Astrocyte (in vitro differentiated cells and primary cell): ENCODE measurements at regions not wholly inside any gene's neighbourhood (a gene's known extent, or its start where the extent isn't known, plus 50 kb on each side); places are given as distances from the start of the nearest gene placed in this dataset.

Experiments used
- DNase-seq: peaks from one replicate; pipeline ENCODE4 v3.0.0-alpha.2; 2010; ENCODE audit warnings: low read depth
- FAIRE-seq: peaks from 2 replicates; lab custom pipeline; 2011; peaks lifted over from hg19 to GRCh38; lab: Jason Lieb, UNC
- H2AFZ ChIP-seq: 2 replicates; pipeline ENCODE4 v1.6.0; 2012; ENCODE audit warnings: low read depth, low read length, inconsistent platforms
- H3K27ac ChIP-seq: 2 replicates; pipeline ENCODE4 v1.5.1; 2011; ENCODE audit warnings: low read depth, low read length, inconsistent platforms
- H3K27me3 ChIP-seq: 2 replicates; pipeline ENCODE4 v1.6.0; 2011; ENCODE audit warnings: low read length, inconsistent platforms; ENCODE audit not compliant: insufficient read depth
- H3K36me3 ChIP-seq: 2 replicates; pipeline ENCODE4 v1.5.1; 2011; ENCODE audit warnings: low read length, inconsistent platforms; ENCODE audit not compliant: insufficient read depth
- H3K4me1 ChIP-seq: 2 replicates; pipeline ENCODE4 v1.5.1; 2011; ENCODE audit warnings: low read length, inconsistent platforms; ENCODE audit not compliant: insufficient read depth
- H3K4me2 ChIP-seq: 2 replicates; pipeline ENCODE4 v1.6.0; 2012; ENCODE audit warnings: low read length, inconsistent platforms
- H3K4me3 ChIP-seq: 2 replicates; pipeline ENCODE4 v1.5.1; 2011; ENCODE audit warnings: low read depth, mild to moderate bottlenecking, low read length, inconsistent platforms; ENCODE audit not compliant: insufficient read depth
- H3K79me2 ChIP-seq: 2 replicates; pipeline ENCODE4 v1.6.0; 2012; ENCODE audit warnings: mild to moderate bottlenecking, low read length, inconsistent platforms; ENCODE audit not compliant: insufficient read depth
- H3K9ac ChIP-seq: 2 replicates; pipeline ENCODE4 v1.6.0; 2012; ENCODE audit warnings: mild to moderate bottlenecking, low read length, inconsistent platforms
- H3K9me3 ChIP-seq: 2 replicates; pipeline ENCODE4 v1.5.1; 2012; ENCODE audit warnings: low read depth, mild to moderate bottlenecking, low read length, inconsistent platforms; ENCODE audit not compliant: insufficient read depth
- H4K20me1 ChIP-seq: 2 replicates; pipeline ENCODE4 v1.6.0; 2012; ENCODE audit warnings: low read length, inconsistent platforms; ENCODE audit not compliant: insufficient read depth
- H3K27ac Mint-ChIP-seq: one replicate; pipeline ENCODE4 v1.8.0; 2021; ENCODE audit warnings: mild to moderate bottlenecking, mixed read lengths; ENCODE audit not compliant: unreplicated experiment
- H3K27me3 Mint-ChIP-seq: one replicate; pipeline ENCODE4 v1.8.0; 2021; ENCODE audit warnings: low read depth, mixed read lengths; ENCODE audit not compliant: unreplicated experiment
- H3K36me3 Mint-ChIP-seq: one replicate; pipeline ENCODE4 v1.8.0; 2021; ENCODE audit warnings: low read depth, mixed read lengths; ENCODE audit not compliant: unreplicated experiment
- H3K4me1 Mint-ChIP-seq: one replicate; pipeline ENCODE4 v1.8.0; 2021; ENCODE audit warnings: low read depth, mixed read lengths; ENCODE audit not compliant: unreplicated experiment
- H3K4me3 Mint-ChIP-seq: one replicate; pipeline ENCODE4 v1.8.0; 2021; ENCODE audit warnings: mild to moderate bottlenecking, moderate library complexity, mixed read lengths; ENCODE audit not compliant: unreplicated experiment
- H3K9me3 Mint-ChIP-seq: one replicate; pipeline ENCODE4 v1.8.0; 2021; ENCODE audit warnings: mild to moderate bottlenecking, mixed read lengths; ENCODE audit not compliant: unreplicated experiment
- EZH2 ChIP-seq: IDR thresholded peaks from 2 replicates; pipeline ENCODE4 v1.6.1; 2012; ENCODE audit warnings: mild to moderate bottlenecking, low read length, inconsistent platforms; ENCODE audit not compliant: insufficient read depth
- TF ChIP-seq, protein P1 (sequence below): IDR thresholded peaks from 2 replicates; pipeline ENCODE4 v1.5.1; 2011; ENCODE audit warnings: low read depth, mild to moderate bottlenecking, inconsistent platforms, low read length, moderate library complexity; ENCODE audit not compliant: insufficient read depth

DNA sequence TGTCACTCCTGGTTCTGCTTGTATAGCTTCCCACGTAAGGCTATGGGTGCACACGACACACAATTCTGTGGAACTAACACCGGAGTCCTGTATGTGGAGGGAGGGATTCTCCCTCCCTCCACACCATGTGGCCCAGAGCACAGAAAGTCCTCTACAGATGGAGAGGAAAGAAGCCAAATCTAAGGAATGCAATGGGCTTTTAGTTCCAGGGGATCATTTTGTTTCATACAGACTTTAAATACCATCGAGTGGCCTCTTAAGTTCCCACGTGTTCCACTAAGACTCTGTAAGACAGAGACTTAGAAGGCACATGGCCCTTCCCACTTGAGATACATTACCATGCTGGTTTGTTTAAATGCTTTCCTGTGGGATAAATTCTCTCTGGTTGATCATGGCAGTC lies 156.0 kb downstream of the TGFB2 start:
- Histone ChIP-seq H3K36me3 (no peaks in the 10 kb centered on the region), H3K4me3 (no peak overlapping the region), H3K4me2 (no peak overlapping the region), H4K20me1 (no peaks in the 10 kb centered on the region), H3K27ac (no peak overlapping the region), H3K9ac (no peak overlapping the region), H3K27me3 (no peaks in the 10 kb centered on the region), H3K79me2 (no peaks in the 10 kb centered on the region), H2AFZ (no peak overlapping the region), H3K4me1 (peaks cover 34% of the 10 kb centered on the region), H3K9me3 (no peaks in the 10 kb centered on the region)
- H3K27ac Mint-ChIP-seq, result peak overlapping the region; percentile 100
- no peak for TF ChIP-seq EZH2
- TF ChIP-seq, protein P1, sequence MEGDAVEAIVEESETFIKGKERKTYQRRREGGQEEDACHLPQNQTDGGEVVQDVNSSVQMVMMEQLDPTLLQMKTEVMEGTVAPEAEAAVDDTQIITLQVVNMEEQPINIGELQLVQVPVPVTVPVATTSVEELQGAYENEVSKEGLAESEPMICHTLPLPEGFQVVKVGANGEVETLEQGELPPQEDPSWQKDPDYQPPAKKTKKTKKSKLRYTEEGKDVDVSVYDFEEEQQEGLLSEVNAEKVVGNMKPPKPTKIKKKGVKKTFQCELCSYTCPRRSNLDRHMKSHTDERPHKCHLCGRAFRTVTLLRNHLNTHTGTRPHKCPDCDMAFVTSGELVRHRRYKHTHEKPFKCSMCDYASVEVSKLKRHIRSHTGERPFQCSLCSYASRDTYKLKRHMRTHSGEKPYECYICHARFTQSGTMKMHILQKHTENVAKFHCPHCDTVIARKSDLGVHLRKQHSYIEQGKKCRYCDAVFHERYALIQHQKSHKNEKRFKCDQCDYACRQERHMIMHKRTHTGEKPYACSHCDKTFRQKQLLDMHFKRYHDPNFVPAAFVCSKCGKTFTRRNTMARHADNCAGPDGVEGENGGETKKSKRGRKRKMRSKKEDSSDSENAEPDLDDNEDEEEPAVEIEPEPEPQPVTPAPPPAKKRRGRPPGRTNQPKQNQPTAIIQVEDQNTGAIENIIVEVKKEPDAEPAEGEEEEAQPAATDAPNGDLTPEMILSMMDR, result no peak
- FAIRE-seq, result no peak
- no peak for DNase-seq
- H3K36me3 Mint-ChIP-seq, result no peaks in the 10 kb centered on the region
- H3K4me1 Mint-ChIP-seq, result peaks cover 44% of the 10 kb centered on the region
- H3K27me3 Mint-ChIP-seq, result no peaks in the 10 kb centered on the region
- H3K9me3 Mint-ChIP-seq, result peaks cover 2% of the 10 kb centered on the region
- H3K4me3 Mint-ChIP-seq, result no peak overlapping the region

DNA sequence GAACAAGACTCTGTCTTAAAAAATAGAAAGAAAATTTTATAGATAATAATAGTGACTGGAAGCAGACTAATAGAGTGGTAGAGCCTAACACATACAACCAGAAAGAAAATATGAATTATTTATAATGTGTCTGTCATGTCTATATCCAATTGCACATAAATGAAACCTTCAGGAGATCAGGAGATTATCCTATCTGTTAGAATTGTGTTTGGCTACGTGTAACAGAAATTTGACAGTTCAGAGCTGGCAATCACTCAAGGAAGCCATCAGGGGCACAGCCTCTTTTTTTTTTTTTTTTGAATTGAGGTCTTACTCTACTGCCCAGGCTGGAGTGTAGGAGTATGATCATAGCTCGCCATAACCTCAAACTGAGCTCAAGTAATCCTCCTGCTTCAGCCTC lies 157.2 kb downstream of the TGFB2 start:
- H3K27me3 ChIP-seq, result no peaks in the 10 kb centered on the region
- H3K36me3 ChIP-seq, result no peaks in the 10 kb centered on the region
- H3K4me3 ChIP-seq, result no peak overlapping the region
- DNase-seq (no peak), FAIRE-seq (peak; percentile 47)
- TF ChIP-seq, protein P1, result no peak
- TF ChIP-seq EZH2, result no peak
- H3K79me2 ChIP-seq, result no peaks in the 10 kb centered on the region
- H3K9me3 ChIP-seq, result peaks cover 2% of the 10 kb centered on the region
- peaks cover 4% of the 10 kb centered on the region for H3K36me3 Mint-ChIP-seq
- H3K27ac Mint-ChIP-seq, result no peak overlapping the region
- no peak overlapping the region for H3K4me3 Mint-ChIP-seq
- peaks cover 27% of the 10 kb centered on the region for H3K4me1 ChIP-seq
- H3K4me1 Mint-ChIP-seq, result peaks cover 41% of the 10 kb centered on the region
- H3K27me3 Mint-ChIP-seq, result no peaks in the 10 kb centered on the region
- H3K9me3 Mint-ChIP-seq, result peaks cover 10% of the 10 kb centered on the region
- H2AFZ ChIP-seq, result no peak overlapping the region
- no peaks in the 10 kb centered on the region for H4K20me1 ChIP-seq
- H3K27ac ChIP-seq, result no peak overlapping the region
- H3K9ac ChIP-seq, result no peak overlapping the region
- no peak overlapping the region for H3K4me2 ChIP-seq

DNA sequence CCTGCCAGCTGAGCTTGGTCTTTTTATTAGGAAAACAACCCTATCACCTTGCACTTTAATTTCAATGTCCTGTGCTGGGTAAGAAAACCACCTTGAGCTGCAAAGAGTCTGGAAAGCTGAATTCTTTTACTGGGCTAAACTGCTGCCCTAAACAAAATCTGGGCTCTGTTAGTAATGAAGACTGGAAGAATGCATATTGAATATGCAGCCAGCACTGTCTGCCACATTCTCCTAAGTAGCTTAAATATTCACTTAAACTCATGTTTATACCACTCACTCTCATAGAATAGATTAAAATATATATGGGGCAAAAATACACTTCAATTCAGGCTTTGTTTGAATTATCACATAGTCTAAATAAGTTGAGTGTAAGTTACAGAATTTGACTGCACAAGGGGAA lies 158.0 kb downstream of the TGFB2 start:
- Histone ChIP-seq H3K36me3 (no peaks in the 10 kb centered on the region), H4K20me1 (no peaks in the 10 kb centered on the region), H3K79me2 (no peaks in the 10 kb centered on the region), H3K27me3 (no peaks in the 10 kb centered on the region), H3K27ac (no peak overlapping the region), H3K4me2 (no peak overlapping the region), H3K9me3 (peaks cover 7% of the 10 kb centered on the region), H3K4me3 (no peak overlapping the region), H3K4me1 (peaks cover 20% of the 10 kb centered on the region), H2AFZ (no peak overlapping the region), H3K9ac (no peak overlapping the region)
- no peak for FAIRE-seq
- no peak for TF ChIP-seq EZH2
- TF ChIP-seq, protein P1, result no peak
- DNase-seq, result no peak
- Mint-ChIP-seq H3K9me3 (peaks cover 15% of the 10 kb centered on the region), H3K27me3 (no peaks in the 10 kb centered on the region), H3K36me3 (peaks cover 9% of the 10 kb centered on the region), H3K27ac (no peak overlapping the region), H3K4me1 (peaks cover 34% of the 10 kb centered on the region), H3K4me3 (no peak overlapping the region)
